ENCODE measurements at regions not wholly inside any gene's neighbourhood (a gene's known extent, or its start where the extent isn't known, plus 50 kb on each side); places are given as distances from the start of the nearest gene placed in this dataset.

DNA sequence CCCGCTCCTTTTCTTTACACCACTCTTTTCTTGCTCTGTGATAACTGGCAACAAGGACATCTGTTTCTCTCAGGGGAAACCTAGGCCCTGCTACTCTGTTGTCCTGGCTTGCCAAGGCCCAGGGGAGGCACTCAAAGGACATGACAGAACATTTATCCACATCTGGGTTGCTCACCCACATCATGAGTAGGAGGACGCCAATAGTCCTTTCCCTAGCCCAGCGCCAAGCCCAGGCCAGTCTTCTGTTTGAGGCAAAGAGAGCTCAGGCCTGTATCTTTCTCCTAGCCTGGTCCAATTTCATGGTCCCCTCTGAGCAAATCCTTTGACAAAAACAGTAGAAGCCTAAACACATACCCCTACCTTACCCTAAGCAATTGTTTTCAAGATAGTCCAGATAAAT is 366.8 kb upstream of the SGCD start:
- no peak for TF ChIP-seq GATA2 (IDR thresholded peaks at IDR 0.05; ENCODE audit: low read depth, low read length)
- no peak for TF ChIP-seq GATA3 (IDR thresholded peaks at IDR 0.05; ENCODE audit: low read depth, low read length)

All from SH-SY5Y (cell line).